ENCODE measurements at regions not wholly inside any gene's neighbourhood (a gene's known extent, or its start where the extent isn't known, plus 50 kb on each side); places are given as distances from the start of the nearest gene placed in this dataset.

GRCh38 chr4:23390246-23390645 lies 499.6 kb downstream of the PPARGC1A start:
- no peak overlapping the region for H3K4me3 ChIP-seq (ENCODE audit: low read length)
- DNase-seq (ENCODE audit: low read depth): no peak
- TF ChIP-seq CTCF (conservative IDR thresholded peaks at IDR 0.05; ENCODE audit: low read length): no peak

GRCh38 chr4:23388699-23389395 lies 501.0 kb downstream of the PPARGC1A start:
- TF ChIP-seq CTCF (conservative IDR thresholded peaks at IDR 0.05; ENCODE audit: low read length): no peak
- DNase-seq (ENCODE audit: low read depth): no peak

GRCh38 chr4:23388255-23388654 lies 501.6 kb downstream of the PPARGC1A start:
- TF ChIP-seq CTCF (conservative IDR thresholded peaks at IDR 0.05; ENCODE audit: low read length): no peak
- DNase-seq (ENCODE audit: low read depth): no peak
- no peak overlapping the region for H3K4me3 ChIP-seq (ENCODE audit: low read length)

More at GRCh38 chr4:23388699-23389395, 501.0 kb downstream of the PPARGC1A start:
- no peak overlapping the region for H3K4me3 ChIP-seq (ENCODE audit: low read length)

DNA sequence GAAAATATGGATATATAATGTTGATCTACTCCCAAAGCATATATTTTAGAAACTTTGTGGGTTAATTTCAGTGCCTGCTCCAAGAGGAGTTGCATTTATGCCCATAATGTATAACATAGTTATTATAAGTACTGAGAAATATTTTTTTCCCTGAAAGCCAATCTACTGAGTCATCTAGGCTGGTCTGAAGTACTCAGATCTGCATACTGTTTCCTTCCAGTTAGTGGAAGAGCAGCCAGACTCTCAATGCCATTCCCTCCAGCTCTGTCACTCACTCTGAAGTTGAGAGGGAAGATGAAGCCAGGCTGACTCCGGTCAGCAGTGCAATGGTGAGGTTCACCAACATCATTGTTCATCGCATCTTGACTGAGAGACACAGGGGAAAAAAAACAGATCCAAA lies 505.1 kb downstream of the PPARGC1A start:
- no peak for DNase-seq (ENCODE audit: low read depth)
- no peak for TF ChIP-seq CTCF (conservative IDR thresholded peaks at IDR 0.05; ENCODE audit: low read length)
- no peak overlapping the region for H3K4me3 ChIP-seq (ENCODE audit: low read length)

DNA sequence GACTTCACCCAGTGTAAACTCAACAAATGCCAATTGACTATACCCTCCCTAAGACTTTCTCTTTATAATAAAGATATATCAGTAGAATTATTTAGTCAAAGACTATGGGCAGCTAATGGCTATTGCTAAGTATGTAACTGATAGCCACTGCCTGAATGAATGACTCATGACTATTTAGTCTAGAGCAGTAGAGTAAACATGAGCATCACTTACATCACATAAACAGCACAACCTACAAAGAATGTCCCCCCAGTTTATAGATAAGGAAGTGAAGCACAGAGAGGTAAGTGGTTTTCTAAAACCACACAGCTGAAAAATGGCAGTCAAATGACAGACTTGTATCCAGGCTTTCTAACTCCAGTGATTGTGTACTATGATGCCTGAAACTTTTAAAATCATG lies 507.0 kb downstream of the PPARGC1A start:
- DNase-seq (ENCODE audit: low read depth): no peak
- TF ChIP-seq CTCF (conservative IDR thresholded peaks at IDR 0.05; ENCODE audit: low read length): no peak
- H3K4me3 ChIP-seq (ENCODE audit: low read length): no peak overlapping the region

GRCh38 chr4:23374259-23374658 lies 515.6 kb downstream of the PPARGC1A start:
- no peak for DNase-seq (ENCODE audit: low read depth)
- no peak overlapping the region for H3K4me3 ChIP-seq (ENCODE audit: low read length)
- TF ChIP-seq CTCF (conservative IDR thresholded peaks at IDR 0.05; ENCODE audit: low read length): no peak

DNA sequence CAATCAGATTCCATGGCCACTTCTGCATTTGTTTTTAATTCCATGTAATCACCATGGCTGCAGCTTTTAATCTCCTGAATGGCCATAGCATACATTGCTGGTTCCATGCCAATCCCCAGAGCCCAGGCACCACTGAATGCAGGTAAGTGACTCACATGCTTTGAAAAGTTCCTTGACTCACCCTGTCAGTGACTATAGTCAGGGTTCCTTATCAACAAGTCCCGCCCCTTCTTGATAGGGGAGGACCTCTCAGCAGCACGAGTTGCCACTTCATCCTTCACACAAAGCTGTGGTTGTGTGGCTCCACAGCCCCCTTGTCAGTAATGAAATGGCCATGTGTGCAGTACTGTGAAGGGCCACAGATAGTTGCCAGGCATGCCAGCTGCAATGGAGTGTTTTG lies 516.6 kb downstream of the PPARGC1A start:
- no peak overlapping the region for H3K4me3 ChIP-seq (ENCODE audit: low read length)
- DNase-seq (ENCODE audit: low read depth): no peak
- no peak for TF ChIP-seq CTCF (conservative IDR thresholded peaks at IDR 0.05; ENCODE audit: low read length)
